Choroid plexus epithelial cell (primary cell): ENCODE measurements at regions not wholly inside any gene's neighbourhood (a gene's known extent, or its start where the extent isn't known, plus 50 kb on each side); places are given as distances from the start of the nearest gene placed in this dataset.

Experiments
- DNase-seq: peaks from one replicate; pipeline ENCODE4 v3.0.0-alpha.2; 2010; ENCODE audit warnings: low read depth
- H3K4me3 ChIP-seq: 2 replicates; pipeline ENCODE4 v1.5.1; 2011; ENCODE audit warnings: low read depth, mild to moderate bottlenecking, control low read depth, low read length, moderate library complexity
- TF ChIP-seq, protein P1 (sequence below): conservative IDR thresholded peaks from 2 replicates; pipeline ENCODE4 v1.5.1; 2011; ENCODE audit warnings: low read depth, mild to moderate bottlenecking, control low read depth, inconsistent platforms, low read length, moderate library complexity

DNA sequence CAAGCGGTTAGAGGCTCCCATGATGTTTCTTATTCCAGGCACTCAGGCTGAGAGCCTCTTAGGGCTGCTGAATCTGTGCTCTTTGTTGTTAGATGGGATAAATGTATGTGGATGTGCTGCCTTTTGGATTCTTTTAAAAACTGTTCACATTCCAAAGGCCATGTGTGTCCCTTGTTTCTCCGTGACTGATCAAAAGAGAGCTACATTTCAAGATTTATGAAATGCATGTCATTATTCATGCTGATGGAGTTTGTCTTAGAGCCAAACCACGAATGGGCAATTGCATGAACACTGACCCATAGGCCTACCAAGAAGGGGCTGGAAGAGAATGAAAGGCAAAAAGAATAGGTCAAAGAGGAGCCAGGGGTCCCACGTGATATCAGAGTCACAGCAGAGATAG lies 104.9 kb upstream of the TSHZ2 start:
- TF ChIP-seq, protein P1, sequence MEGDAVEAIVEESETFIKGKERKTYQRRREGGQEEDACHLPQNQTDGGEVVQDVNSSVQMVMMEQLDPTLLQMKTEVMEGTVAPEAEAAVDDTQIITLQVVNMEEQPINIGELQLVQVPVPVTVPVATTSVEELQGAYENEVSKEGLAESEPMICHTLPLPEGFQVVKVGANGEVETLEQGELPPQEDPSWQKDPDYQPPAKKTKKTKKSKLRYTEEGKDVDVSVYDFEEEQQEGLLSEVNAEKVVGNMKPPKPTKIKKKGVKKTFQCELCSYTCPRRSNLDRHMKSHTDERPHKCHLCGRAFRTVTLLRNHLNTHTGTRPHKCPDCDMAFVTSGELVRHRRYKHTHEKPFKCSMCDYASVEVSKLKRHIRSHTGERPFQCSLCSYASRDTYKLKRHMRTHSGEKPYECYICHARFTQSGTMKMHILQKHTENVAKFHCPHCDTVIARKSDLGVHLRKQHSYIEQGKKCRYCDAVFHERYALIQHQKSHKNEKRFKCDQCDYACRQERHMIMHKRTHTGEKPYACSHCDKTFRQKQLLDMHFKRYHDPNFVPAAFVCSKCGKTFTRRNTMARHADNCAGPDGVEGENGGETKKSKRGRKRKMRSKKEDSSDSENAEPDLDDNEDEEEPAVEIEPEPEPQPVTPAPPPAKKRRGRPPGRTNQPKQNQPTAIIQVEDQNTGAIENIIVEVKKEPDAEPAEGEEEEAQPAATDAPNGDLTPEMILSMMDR: no peak
- H3K4me3 ChIP-seq: no peak overlapping the region
- DNase-seq: no peak

DNA sequence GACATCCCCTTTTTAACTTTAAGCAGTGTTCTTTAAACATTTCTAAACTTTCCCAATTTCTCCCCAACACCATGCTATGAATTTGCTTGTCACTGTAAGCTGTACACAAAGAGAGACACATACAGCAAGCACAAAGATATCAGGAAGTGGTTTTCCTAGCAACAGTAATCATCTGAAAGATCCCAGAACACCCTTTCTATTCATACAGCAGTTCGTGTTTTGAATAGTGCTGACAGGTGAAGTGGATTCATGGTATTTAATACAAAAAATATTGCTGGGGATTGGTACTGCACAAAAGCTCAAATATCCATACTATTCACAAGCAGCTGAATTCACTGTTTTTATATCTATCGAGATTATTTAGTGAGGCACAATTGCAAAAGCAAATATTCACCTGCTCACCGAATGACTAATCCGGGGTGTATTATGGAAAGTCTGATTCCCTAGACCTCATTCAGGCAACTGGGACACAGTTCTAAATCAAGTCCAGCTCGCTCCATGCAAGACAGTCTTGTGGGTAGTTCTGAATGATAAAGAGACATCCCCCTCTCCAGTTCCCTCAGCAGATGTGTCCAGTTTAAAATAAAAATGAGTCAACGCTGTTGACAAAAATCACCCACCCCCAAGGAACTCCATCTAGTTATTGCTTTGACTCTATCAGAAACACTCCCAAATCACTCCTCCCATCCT lies 107.1 kb upstream of the TSHZ2 start:
- DNase-seq: no peak
- TF ChIP-seq, protein P1: no peak
- H3K4me3 ChIP-seq: no peak overlapping the region

DNA sequence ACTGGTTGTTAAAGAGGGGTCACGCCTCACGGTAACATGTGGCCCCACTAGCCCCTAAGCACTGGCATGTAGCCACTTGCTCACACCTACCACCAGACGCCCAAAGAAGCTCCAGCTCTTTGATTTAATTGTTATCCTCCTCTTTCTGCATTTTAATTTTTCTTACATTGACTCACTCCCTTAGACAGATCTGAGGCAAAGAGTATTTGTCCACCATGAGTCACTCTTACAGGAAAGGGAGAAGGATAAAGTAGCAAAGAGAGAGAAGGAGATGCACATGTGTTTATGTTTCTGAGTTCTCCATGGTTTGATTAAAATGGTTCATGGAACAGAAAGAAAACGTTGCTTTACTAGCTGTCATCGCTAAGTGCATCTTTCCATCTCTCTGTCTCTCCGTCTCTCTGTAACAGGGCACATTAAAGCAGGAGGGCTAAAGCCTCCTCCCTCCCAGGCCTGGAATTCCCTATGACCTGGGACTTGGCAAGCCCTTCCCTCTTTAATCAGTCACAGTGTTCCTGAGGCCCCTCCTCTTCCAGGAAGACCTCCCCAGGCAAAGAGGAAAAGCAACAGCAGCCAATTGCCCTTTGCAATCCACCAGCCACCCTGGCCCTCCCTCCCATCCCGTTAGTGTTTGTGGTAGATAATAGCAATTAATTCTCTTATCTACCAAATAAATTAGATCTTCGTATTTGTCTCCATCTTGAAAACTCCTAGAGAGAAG lies 112.8 kb upstream of the TSHZ2 start:
- DNase-seq: no peak
- no peak overlapping the region for H3K4me3 ChIP-seq
- TF ChIP-seq, protein P1: no peak

DNA sequence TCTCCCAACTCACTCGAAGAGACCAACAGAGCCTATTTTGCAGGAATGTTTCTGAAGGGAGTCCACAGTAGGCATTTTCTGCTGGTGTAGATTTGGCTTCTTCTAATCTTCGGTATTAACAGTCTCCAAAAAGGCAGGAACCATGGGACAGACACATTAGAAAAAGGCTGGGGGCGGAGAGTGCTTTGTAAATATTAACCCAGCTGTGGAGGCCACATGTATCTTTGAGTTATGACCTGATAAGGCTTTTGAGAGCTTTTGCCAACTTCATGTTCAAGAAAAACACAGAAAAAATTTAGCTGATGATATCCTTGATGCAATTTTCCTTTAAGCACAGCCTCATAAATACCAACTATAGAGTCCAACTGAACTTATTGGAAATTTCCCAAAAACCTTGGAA lies 119.4 kb upstream of the TSHZ2 start:
- DNase-seq: no peak
- H3K4me3 ChIP-seq: no peak overlapping the region
- TF ChIP-seq, protein P1: no peak

DNA sequence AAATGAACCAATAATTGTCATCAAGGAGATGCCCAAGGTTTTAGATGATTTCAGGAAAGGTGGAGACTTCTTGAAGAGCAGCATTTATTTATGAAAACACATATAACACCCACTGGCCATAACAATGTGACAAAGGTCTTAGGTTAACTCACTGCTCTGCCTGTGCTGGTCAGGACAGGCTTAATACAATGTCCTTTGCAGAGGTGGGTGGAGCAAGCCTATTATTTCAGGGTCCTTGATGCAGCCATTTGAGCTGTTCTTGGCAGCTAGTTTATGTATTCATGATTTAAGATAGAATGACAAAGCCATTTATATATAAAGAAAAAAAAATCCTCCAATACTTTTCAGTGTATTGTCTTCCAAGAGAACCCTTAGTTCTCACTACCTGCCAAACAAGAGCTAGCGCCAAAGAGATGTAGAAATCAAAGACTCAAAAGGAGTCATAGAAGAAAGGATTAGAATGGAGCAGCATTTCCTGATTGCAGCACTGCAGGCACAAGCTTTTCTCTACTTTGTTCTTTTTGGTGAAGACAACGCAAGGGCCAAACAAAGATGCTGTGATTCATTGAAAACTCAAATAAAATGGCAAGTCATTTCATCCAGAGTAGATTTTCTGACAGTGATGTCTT lies 124.3 kb upstream of the TSHZ2 start:
- no peak for DNase-seq
- TF ChIP-seq, protein P1: no peak
- H3K4me3 ChIP-seq: no peak overlapping the region

- no peak overlapping the region for H3K4me3 ChIP-seq
- TF ChIP-seq, protein P1: no peak
- no peak for DNase-seq
Observed at GRCh38 chr20:52847029-52847660, 125.0 kb upstream of the TSHZ2 start.
